Upper lobe of left lung (tissue), 4 donors: ENCODE measurements at regions not wholly inside any gene's neighbourhood (a gene's known extent, or its start where the extent isn't known, plus 50 kb on each side); places are given as distances from the start of the nearest gene placed in this dataset.

ENCODE experiments used
- CTCF ChIP-seq, 6 experiments: fragments of 450-650 bp in 4 of 6; fragments of 200-600 bp in 2 of 6; sonication (generic) in 2 of 6; IDR thresholded peaks; one replicate each; pipeline ENCODE4 v1.5.1; 2016 to 2019; ENCODE audit warnings: antibody characterized with exemption in 6 of 6
- EP300 ChIP-seq, 4 donors: sonication (generic); formaldehyde crosslinking; IDR thresholded peaks; one replicate each; pipeline ENCODE4 v1.5.1; 2017; ENCODE audit warnings: antibody characterized with exemption in 4 of 4, control low read depth in 2 of 4
- POLR2A ChIP-seq, 4 donors: fragments of 450-650 bp; IDR thresholded peaks; one replicate each; pipeline ENCODE4 v1.5.1; 2016 to 2017; ENCODE audit warnings: antibody characterized with exemption in 4 of 4, mild to moderate bottlenecking in 2 of 4
- POLR2AphosphoS5 ChIP-seq, 2 donors: sonication (generic); formaldehyde crosslinking; IDR thresholded peaks; one replicate each; pipeline ENCODE4 v1.5.1; 2017; ENCODE audit warnings: antibody characterized with exemption in 2 of 2

GRCh38 chr9:111150181-111150580 is 111.9 kb upstream of the LPAR1 start:
- TF ChIP-seq CTCF (IDR thresholded peaks at IDR 0.05) (no peak), POLR2A (IDR thresholded peaks at IDR 0.05) (no peak), EP300 (IDR thresholded peaks at IDR 0.05) (no peak), POLR2AphosphoS5 (IDR thresholded peaks at IDR 0.05) (no peak)
